IPS DF 4.7 (cell line): ENCODE measurements at regions not wholly inside any gene's neighbourhood (a gene's known extent, or its start where the extent isn't known, plus 50 kb on each side); places are given as distances from the start of the nearest gene placed in this dataset.

ENCODE experiments used
- DNase-seq: peaks from one replicate; pipeline ENCODE4 v3.0.0-alpha.2; 2013; ENCODE audit warnings: low spot score; ENCODE audit errors: extremely low read depth

DNA sequence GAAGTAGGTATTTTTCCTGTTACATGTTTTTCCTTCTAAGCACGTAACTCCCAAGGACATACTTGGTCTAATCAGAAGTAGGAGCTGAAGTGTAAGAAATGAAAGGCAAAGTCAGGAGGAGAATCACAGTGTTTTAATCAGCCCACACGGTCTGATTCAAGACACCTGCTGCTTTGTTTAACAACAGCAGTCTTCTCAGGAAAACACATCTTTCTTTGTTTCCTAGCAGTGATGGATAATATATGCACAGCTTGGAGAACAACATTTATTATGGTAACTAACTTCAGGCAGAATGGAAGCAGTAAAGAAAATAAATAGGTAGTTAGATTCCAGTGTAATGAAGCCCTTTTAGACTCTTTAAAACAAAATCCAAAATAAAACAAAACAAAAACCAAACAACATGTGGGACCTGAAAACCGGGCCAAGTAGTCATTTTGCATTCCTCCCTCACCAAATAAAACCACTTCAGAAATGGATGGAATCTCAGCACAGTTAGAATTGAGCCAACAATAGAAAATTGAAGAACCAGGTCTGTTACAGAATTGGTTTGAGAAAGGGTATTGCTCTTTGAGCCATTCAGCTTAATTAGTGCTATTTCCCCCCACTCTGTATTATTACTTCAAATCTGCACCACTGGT, 61.1 kb upstream of the UGP2 start:
- DNase-seq: no peak

DNA sequence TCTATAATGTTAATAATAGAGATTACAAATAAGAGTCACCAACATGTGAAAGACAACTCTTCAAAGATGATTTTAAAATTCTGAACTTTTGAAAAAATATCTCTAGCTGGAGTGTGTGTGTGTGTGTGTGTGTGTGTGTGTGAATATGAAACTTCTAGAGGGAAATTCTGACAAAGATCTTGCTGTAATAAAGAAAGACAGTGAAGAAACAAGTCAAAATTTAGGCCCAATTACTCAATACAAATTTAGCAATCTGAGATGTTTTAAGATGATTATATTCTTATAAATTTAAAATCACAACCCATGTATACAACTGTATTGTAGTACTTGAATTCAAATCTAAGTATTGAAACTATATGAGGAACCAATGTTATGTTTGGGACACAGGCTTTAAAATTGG, 57.2 kb upstream of the UGP2 start:
- no peak for DNase-seq

- DNase-seq: no peak
These were observed 56.6 kb upstream of the UGP2 start for GRCh38 chr2:63785096-63785495.

GRCh38 chr2:63786471-63786870, 55.2 kb upstream of the UGP2 start:
- no peak for DNase-seq

DNA sequence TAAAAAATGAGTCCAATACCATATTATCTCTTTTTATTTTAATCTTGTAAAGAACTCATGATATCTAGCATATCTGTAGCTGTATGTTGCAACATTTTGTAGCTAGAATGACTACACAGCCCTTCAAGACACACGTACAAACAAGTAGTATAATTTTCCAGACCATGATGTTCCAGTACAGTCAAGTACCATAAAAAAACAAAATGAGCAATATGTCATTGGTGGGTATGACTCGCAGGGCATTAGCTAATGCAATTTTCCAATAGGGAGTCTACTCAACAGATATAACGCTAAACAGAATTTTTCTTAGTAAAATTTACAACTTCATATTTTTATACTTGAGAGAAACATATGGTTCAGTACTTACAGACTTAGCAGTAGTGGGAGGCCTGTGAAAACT, 53.6 kb upstream of the UGP2 start:
- no peak for DNase-seq

GRCh38 chr2:63789338-63790020, 52.2 kb upstream of the UGP2 start:
- DNase-seq: no peak

DNA sequence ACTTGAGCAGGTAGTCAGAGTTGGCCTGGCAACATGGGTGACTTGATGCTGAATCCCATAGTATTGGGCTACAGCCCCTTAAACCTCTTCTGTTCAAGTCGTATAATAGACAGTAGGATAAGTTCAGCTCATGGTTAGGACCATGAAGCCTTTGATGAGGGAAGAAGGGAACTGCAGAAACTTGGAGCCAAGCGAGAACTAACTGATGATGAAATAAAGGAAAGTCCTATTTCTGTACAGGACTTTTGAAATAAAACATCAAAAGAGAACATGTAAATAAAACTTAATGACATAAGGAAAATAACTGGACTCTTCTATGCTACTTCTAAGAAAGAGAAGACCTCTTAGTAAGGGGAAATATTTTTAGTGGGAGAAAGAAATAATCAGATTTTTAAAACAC, 51.2 kb upstream of the UGP2 start:
- no peak for DNase-seq

GRCh38 chr2:63790906-63791305, 50.8 kb upstream of the UGP2 start:
- no peak for DNase-seq

GRCh38 chr2:63791387-63791786, 50.3 kb upstream of the UGP2 start:
- no peak for DNase-seq
